HEK293T (cell line): ENCODE measurements at regions not wholly inside any gene's neighbourhood (a gene's known extent, or its start where the extent isn't known, plus 50 kb on each side); places are given as distances from the start of the nearest gene placed in this dataset.

Source experiments
- BHLHE40 ChIP-seq: fragments of 450-650 bp; IDR thresholded peaks from 2 replicates; pipeline ENCODE4 v1.6.1; 2016; ENCODE audit warnings: mild to moderate bottlenecking, moderate library complexity, borderline replicate concordance
- ELF4 ChIP-seq: fragments of 450-650 bp; IDR thresholded peaks from 2 replicates; pipeline ENCODE4 v1.6.1; 2017; ENCODE audit warnings: antibody characterized with exemption
- HDGF ChIP-seq: fragments of 450-650 bp; IDR thresholded peaks from 2 replicates; pipeline ENCODE4 v1.6.1; 2017; ENCODE audit warnings: antibody characterized with exemption, borderline replicate concordance
- PKNOX1 ChIP-seq: fragments of 450-650 bp; IDR thresholded peaks from 2 replicates; pipeline ENCODE4 v1.6.1; 2016
- ZNF384 ChIP-seq: fragments of 450-650 bp; IDR thresholded peaks from 2 replicates; pipeline ENCODE4 v1.6.1; 2016

GRCh38 chr20:60812561-60812960 is 439.5 kb upstream of the CDH4 start:
- TF ChIP-seq ZNF384 (no peak), PKNOX1 (no peak), BHLHE40 (no peak), ELF4 (no peak), HDGF (no peak)
